Activated T-cell treated with anti-CD3 and anti-CD28 coated beads, Interleukin-2, amount 50 U/mL, for 48 hours (primary cell): ENCODE measurements at regions not wholly inside any gene's neighbourhood (a gene's known extent, or its start where the extent isn't known, plus 50 kb on each side); places are given as distances from the start of the nearest gene placed in this dataset.

Experiments used
- DNase-seq, 2 experiments: peaks; one replicate each; pipeline ENCODE4 v3.0.0-alpha.2; 2020

DNA sequence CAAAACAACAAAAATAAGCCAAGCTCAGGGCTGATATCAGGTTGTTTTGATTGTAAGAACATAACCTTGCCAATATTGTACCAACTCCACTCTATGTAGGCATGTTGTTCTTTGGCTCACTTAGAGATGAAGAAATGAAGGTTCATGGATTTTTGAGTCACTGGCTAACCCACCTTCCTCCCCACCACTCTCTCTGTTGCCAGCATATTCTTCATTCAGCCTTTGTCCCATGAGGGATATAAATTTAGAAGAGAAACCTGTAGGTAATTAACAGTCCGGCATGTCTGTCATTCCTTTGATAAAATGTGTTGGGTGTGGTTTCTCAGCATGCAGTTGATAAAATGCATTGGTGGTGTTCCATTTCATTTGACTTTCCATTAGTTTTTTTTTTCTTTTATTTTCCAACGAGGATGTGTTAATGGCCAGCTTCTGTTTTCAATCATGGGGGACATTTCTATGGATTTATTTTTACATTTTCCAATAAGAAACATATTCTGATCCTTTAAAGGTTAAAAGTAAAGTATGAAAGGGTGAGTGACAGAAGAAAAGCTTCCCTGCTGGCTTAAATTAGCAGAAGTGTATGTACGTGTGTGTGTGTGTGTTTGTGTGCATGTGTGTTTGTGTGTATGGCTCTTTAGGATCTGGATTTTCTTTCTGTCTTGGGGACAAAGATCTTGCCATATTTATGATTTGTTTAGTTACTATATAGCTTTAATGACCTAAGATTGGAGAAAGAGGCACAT, 166.2 kb upstream of the KCNJ16 start:
- DNase-seq = no peak

- DNase-seq = no peak
Measured at GRCh38 chr17:69909389-69909788, 165.6 kb upstream of the KCNJ16 start.

GRCh38 chr17:69912805-69913204, 162.2 kb upstream of the KCNJ16 start:
- no peak for DNase-seq

DNA sequence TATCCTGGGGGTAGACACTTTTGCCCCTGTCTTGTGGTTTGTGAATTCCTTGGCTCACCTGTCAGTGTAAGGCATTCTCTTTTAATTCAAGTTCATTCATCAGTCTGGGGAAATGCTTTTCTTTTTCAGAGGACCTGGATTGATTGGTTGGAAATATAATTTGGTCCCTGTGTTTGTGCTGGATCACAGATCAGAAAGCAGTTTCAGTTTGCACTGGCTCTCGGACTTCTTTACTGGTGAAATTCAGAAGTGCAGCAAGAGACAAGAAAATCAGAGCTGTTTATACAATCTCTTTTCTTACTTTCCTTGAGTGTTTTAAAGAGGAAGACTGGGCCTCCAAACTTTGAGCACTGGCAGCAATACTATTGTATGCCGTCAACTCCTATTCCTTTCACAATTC, 161.8 kb upstream of the KCNJ16 start:
- no peak for DNase-seq

DNA sequence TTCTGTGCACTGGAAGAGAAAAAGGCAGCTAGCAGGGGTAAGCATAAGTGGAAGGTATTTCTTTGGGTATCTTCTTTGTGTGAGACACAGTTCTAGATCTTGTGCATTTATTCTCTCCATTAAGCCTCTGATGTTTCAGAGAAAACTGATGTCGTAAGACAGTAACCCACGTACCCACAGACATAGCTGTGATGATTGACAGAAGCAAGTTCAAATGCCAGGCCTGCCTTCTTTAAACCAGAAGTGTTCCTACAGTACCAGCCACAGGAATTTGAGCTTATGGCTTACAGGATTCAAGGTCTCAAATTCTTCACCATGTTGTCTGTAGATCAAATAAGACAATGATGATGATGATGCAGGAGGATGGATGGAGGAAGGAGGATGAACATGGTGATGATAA, 161.4 kb upstream of the KCNJ16 start:
- DNase-seq = no peak

GRCh38 chr17:69914520-69914919, 160.5 kb upstream of the KCNJ16 start:
- DNase-seq = no peak

GRCh38 chr17:69916761-69917160, 158.3 kb upstream of the KCNJ16 start:
- DNase-seq = no peak

DNA sequence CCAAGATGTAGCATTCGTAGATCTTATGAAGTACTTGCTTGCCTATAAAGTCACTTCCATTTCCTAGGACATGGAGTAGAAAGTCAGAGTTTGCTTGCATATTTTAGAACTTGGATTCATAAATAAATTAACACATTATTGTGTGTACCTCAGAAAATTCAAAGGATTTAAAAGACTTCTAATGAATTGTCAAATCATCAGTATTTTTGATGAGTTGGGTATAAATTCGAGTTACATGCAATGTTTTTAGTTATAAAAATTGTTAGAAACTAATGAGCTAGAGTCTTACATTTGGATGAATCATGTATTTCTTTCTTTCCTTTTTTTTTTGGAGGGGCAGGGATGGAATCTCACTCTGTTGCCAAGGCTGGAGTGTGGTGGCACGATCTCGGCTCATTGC, 156.9 kb upstream of the KCNJ16 start:
- no peak for DNase-seq

GRCh38 chr17:69919789-69920188, 155.2 kb upstream of the KCNJ16 start:
- DNase-seq = no peak

- DNase-seq = no peak
Measured at GRCh38 chr17:69921046-69921445, 154.0 kb upstream of the KCNJ16 start.

GRCh38 chr17:69928611-69929010, 146.4 kb upstream of the KCNJ16 start:
- no peak for DNase-seq

GRCh38 chr17:69936996-69937395, 138.0 kb upstream of the KCNJ16 start:
- DNase-seq = no peak

GRCh38 chr17:69943058-69943457, 132.0 kb upstream of the KCNJ16 start:
- DNase-seq = no peak

GRCh38 chr17:69944406-69944805, 130.6 kb upstream of the KCNJ16 start:
- DNase-seq = no peak

- no peak for DNase-seq
Measured at GRCh38 chr17:69945698-69946185, 129.3 kb upstream of the KCNJ16 start.

DNA sequence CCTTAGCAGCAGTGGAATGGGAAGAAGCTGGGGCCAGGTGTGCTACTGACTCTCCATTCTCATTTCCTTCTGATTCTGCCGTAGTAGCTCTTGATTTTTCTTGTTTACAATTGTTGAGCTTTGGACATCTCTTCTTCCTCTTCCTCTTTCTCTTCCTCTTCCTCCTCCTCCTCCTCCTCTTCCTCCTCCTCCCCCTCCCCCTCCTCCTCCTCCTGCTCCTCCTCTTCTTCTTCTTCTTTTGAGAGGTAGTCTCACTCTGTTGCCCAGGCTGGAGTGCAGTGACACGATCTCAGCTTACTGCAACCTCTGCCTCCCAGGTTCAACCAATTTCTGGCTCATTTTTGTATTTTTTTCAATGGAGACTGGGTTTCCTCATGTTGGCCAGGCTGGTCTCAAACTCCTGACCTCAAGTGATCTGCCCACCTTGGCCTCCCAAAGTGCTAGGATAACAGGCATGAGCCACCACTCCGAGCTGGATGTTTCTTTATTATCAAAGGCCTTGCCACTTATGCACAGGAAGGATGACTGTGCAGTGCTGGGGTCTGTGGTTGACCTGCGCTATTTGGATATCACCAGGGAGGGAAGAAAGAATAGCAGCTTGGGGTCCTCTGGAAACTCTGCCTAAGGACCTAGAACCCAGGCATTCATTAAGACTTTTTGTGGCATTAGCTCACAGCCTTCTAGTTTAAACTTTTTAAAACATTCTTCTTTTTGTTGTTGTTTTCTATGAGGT, 127.8 kb upstream of the KCNJ16 start:
- no peak for DNase-seq

DNA sequence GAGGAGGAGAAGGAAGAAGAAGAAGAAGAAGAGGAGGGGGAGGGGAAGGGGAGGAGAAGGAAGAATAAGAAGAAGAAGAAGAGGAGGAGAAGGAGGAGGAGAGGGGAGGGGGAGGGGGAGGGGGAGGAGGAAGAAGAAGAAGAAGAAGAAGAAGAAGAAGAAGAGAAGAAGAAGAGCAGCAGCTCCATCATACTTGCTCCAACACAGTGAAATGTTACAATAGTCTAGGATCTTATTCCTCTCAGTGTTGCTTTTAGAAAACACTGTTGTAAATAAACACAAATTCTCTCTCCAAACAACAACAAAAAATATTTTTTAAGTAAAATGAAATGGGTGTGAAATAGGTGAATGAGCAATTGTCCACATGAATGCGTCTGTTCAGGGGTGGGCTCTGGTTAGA, 126.6 kb upstream of the KCNJ16 start:
- DNase-seq = no peak

- no peak for DNase-seq
Measured at GRCh38 chr17:69949496-69949895, 125.5 kb upstream of the KCNJ16 start.

DNA sequence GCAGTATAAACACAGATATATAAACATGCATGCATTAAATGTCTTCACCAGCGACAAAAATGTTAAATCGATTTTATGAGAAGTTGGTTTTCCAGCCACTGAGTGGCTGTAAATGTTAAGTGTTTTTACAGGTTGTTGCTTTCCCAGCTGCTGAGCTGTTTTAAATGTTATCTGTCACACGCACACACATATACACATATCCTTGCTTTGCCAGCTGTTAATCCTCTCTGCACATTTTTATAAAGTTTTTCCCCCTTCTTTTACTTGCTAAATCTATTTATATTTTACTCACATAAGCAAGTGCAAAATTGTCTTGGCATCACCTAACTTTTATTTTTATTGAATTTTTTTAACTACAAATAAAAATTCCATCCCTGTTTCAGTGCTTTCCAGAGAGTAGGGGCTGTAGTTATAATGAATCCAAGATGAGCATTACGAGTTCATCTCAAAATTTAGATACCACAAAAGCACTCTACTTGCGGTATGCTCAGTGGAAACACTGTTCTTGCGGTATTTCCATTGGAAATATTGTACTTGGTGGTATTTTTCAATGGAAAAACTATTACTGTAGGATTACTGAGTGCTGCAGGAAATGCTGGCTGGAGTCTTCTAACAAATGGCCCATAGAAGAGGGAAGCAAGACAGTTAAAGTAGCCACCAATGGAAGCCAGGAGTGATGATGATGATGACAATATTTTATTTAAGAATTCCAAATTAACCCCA, 124.9 kb upstream of the KCNJ16 start:
- no peak for DNase-seq

DNA sequence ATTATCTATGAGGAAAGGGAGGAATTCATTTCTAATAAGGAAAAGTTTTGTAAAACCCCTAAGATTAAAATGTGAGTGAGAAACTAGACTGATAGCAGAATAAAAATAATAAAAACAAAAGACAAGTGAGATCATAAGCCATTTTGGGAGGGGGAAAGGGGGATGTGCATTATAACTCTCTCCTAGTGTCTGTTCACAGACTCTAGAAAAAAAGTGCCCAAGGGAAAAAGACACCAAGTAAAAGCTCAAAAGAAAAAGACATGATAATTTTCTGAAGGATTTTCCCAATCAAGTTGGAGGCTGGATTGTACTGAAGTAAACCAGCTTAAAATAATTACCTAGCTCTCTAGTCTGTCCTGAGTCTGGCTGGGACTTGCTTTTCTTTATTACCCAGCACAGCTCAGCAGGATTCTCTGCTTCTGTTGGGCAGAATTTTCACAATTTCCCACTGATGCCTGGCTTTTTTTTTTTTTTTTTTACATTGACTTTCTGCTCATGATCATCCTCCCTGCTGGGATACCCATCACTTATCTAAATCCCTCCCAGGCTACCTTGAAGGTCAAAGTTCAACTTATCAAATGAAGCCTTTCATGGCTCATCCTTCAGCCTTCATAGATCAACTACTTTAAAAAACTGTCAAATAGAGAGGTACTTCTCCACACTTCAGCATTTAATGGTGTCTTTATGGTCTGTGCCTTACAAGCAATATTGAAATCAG, 124.2 kb upstream of the KCNJ16 start:
- DNase-seq = no peak

- DNase-seq = no peak
Measured at GRCh38 chr17:69954241-69954925, 120.6 kb upstream of the KCNJ16 start.

- no peak for DNase-seq
Measured at GRCh38 chr17:69958063-69958462, 117.0 kb upstream of the KCNJ16 start.
